GM21528 (cell line): ENCODE measurements at regions not wholly inside any gene's neighbourhood (a gene's known extent, or its start where the extent isn't known, plus 50 kb on each side); places are given as distances from the start of the nearest gene placed in this dataset.

Experiments used
- ATAC-seq: cut with Tn5 transposase; IDR thresholded peaks from one replicate; pipeline ENCODE4 v1.9.1; 2021; ENCODE audit warnings: mild to moderate bottlenecking, moderate library complexity; ENCODE audit not compliant: unreplicated experiment, low FRiP score

- ATAC-seq, result no peak
Measured at GRCh38 chr3:150222691-150223489, 185.2 kb upstream of the TSC22D2 start.

- ATAC-seq, result no peak
Measured at GRCh38 chr3:150221904-150222523, 186.1 kb upstream of the TSC22D2 start.

GRCh38 chr3:150220799-150221198, 187.3 kb upstream of the TSC22D2 start:
- no peak for ATAC-seq

- no peak for ATAC-seq
Measured at GRCh38 chr3:150220041-150220440, 188.1 kb upstream of the TSC22D2 start.

GRCh38 chr3:150218841-150219240, 189.3 kb upstream of the TSC22D2 start:
- no peak for ATAC-seq

GRCh38 chr3:150218236-150218635, 189.9 kb upstream of the TSC22D2 start:
- ATAC-seq, result no peak

- no peak for ATAC-seq
Measured at GRCh38 chr3:150217691-150218090, 190.4 kb upstream of the TSC22D2 start.

GRCh38 chr3:150216866-150217600, 191.1 kb upstream of the TSC22D2 start:
- ATAC-seq, result no peak

GRCh38 chr3:150216041-150216811, 191.9 kb upstream of the TSC22D2 start:
- ATAC-seq, result no peak

GRCh38 chr3:150215616-150216015, 192.5 kb upstream of the TSC22D2 start:
- ATAC-seq, result no peak

- no peak for ATAC-seq
Measured at GRCh38 chr3:150213577-150213976, 194.5 kb upstream of the TSC22D2 start.

GRCh38 chr3:150210461-150211110, 197.5 kb upstream of the TSC22D2 start:
- ATAC-seq, result no peak

- no peak for ATAC-seq
Measured at GRCh38 chr3:150203273-150203672, 204.8 kb upstream of the TSC22D2 start.

- no peak for ATAC-seq
Measured at GRCh38 chr3:150202711-150203110, 205.4 kb upstream of the TSC22D2 start.

GRCh38 chr3:150194957-150195356, 213.1 kb upstream of the TSC22D2 start:
- ATAC-seq, result no peak

GRCh38 chr3:150194513-150194912, 213.6 kb upstream of the TSC22D2 start:
- no peak for ATAC-seq

- ATAC-seq, result no peak
Measured at GRCh38 chr3:150184426-150185071, 213.9 kb upstream of the PFN2 start.

GRCh38 chr3:150183678-150184425, 213.2 kb upstream of the PFN2 start:
- ATAC-seq, result no peak

- ATAC-seq, result no peak
Measured at GRCh38 chr3:150180334-150180733, 209.6 kb upstream of the PFN2 start.
